ENCODE measurements at regions not wholly inside any gene's neighbourhood (a gene's known extent, or its start where the extent isn't known, plus 50 kb on each side); places are given as distances from the start of the nearest gene placed in this dataset.
"Not testable (repeated sequence)": the region's sequence is repeated elsewhere in the genome, so short reads cannot be mapped to it uniquely, and the experiment has no call there.

- TF ChIP-seq CTCF (conservative IDR thresholded peaks at IDR 0.05) (no peak), ZFX (IDR thresholded peaks at IDR 0.05) (no peak)
- H3K27ac ChIP-seq: no peak overlapping the region
These were observed 262.5 kb upstream of the CHD1 start for GRCh38 chr5:99191206-99191745.

GRCh38 chr5:99187611-99188010 is 258.8 kb upstream of the CHD1 start:
- no peak overlapping the region for H3K27ac ChIP-seq
- TF ChIP-seq ZFX (IDR thresholded peaks at IDR 0.05): no peak
- TF ChIP-seq CTCF (conservative IDR thresholded peaks at IDR 0.05): no peak

- no peak overlapping the region for H3K27ac ChIP-seq
- no peak for TF ChIP-seq ZFX (IDR thresholded peaks at IDR 0.05)
- no peak for TF ChIP-seq CTCF (conservative IDR thresholded peaks at IDR 0.05)
These were observed 250.4 kb upstream of the CHD1 start for GRCh38 chr5:99179206-99179605.

GRCh38 chr5:99177796-99178195 is 249.0 kb upstream of the CHD1 start:
- H3K27ac ChIP-seq: no peak overlapping the region
- no peak for TF ChIP-seq ZFX (IDR thresholded peaks at IDR 0.05)
- no peak for TF ChIP-seq CTCF (conservative IDR thresholded peaks at IDR 0.05)

GRCh38 chr5:99176186-99176585 is 247.4 kb upstream of the CHD1 start:
- H3K27ac ChIP-seq: no peak overlapping the region

DNA sequence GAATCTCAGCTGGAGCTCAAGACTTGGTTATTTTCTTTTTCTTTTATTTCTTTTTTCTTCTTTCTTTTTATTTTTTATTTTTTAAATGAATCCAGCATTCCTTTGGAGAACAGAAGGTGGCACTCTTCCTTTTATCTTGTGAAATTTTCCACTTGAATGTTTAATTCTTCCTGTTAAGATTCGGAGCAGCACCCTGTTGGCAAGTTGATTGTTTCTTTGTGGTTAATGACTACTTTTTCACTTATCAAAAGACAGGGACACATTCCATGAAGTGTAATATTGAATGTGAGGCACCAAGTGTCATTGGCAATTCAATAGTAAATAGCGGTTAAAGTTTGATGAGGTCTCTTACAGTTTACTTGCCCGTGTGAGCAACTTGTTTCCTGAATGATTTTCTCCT is 240.5 kb upstream of the CHD1 start:
- TF ChIP-seq CTCF (conservative IDR thresholded peaks at IDR 0.05): peak; percentile 63
- no peak for TF ChIP-seq ZFX (IDR thresholded peaks at IDR 0.05)
- H3K27ac ChIP-seq: no peak overlapping the region

More at GRCh38 chr5:99176186-99176585, 247.4 kb upstream of the CHD1 start:
- TF ChIP-seq CTCF (conservative IDR thresholded peaks at IDR 0.05) (no peak), ZFX (IDR thresholded peaks at IDR 0.05) (no peak)

GRCh38 chr5:99161538-99161937 is 232.7 kb upstream of the CHD1 start:
- H3K27ac ChIP-seq: not testable (repeated sequence)

DNA sequence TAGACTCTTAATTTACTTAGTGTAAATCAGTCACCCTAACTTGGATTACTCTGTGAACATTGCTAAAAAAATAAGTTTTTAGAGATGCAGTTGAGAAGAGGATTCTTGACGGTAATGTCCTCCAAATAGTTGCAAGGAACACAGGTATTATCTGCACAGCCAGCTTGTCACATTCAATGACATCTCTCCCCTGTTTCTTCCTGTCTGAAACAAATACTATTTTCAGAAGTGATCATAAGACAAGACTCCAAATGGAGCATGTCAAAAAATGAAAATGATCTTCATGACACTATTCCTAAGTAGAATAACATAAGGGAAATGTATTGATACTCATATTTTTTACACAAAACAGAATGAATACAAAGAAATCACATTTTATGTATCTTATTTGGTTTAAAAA is 227.9 kb upstream of the CHD1 start:
- TF ChIP-seq CTCF (conservative IDR thresholded peaks at IDR 0.05): no peak
- TF ChIP-seq ZFX (IDR thresholded peaks at IDR 0.05): no peak

GRCh38 chr5:99143283-99143795 is 214.5 kb upstream of the CHD1 start:
- not testable (repeated sequence) for H3K27ac ChIP-seq

More for the DNA sequence above, 227.9 kb upstream of the CHD1 start:
- no peak overlapping the region for H3K27ac ChIP-seq

All from C4-2B (cell line).